Esophagus squamous epithelium (tissue), 5 donors: ENCODE measurements at regions not wholly inside any gene's neighbourhood (a gene's known extent, or its start where the extent isn't known, plus 50 kb on each side); places are given as distances from the start of the nearest gene placed in this dataset.

Experiments used
- DNase-seq: peaks from one replicate; lab custom pipeline; 2025; lab: John Stamatoyannopoulos, UW
- H3K27ac ChIP-seq, 4 donors: fragments of 200-600 bp; sonication (generic); one replicate each; pipeline ENCODE4 v1.5.1; 2016 to 2019; ENCODE audit warnings: mild to moderate bottlenecking in 1 of 4
- H3K27me3 ChIP-seq, 4 donors: fragments of 200-600 bp; sonication (generic); 1 replicate in 3 of 4; 2 replicates in 1 of 4; pipeline versions ENCODE4 v1.5.1 to v1.6.0; 2017 to 2021; ENCODE audit warnings: antibody characterized with exemption in 1 of 4
- H3K36me3 ChIP-seq, 3 donors: fragments of 200-600 bp; sonication (generic); one replicate each; pipeline ENCODE4 v1.5.1; 2016 to 2019
- H3K4me1 ChIP-seq, 3 donors: fragments of 200-600 bp; sonication (generic); one replicate each; pipeline ENCODE4 v1.5.1; 2017 to 2019
- H3K4me3 ChIP-seq, 4 donors: fragments of 200-600 bp; sonication (generic); 1 replicate in 3 of 4; 2 replicates in 1 of 4; pipeline ENCODE4 v1.5.1; 2016 to 2019; ENCODE audit warnings: mild to moderate bottlenecking in 2 of 4, moderate library complexity in 1 of 4
- H3K9me3 ChIP-seq, 3 donors: fragments of 200-600 bp; sonication (generic); one replicate each; pipeline ENCODE4 v1.5.1; 2016 to 2019
- CTCF ChIP-seq, 6 experiments: fragments of 450-650 bp in 4 of 6; fragments of 200-600 bp in 2 of 6; sonication (generic) in 2 of 6; IDR thresholded peaks; one replicate each; pipeline ENCODE4 v1.5.1; 2016 to 2019; ENCODE audit warnings: antibody characterized with exemption in 6 of 6, mild to moderate bottlenecking in 4 of 6, moderate library complexity in 4 of 6
- POLR2A ChIP-seq, 4 donors: fragments of 450-650 bp; IDR thresholded peaks; one replicate each; pipeline ENCODE4 v1.6.1; 2017; ENCODE audit warnings: antibody characterized with exemption in 4 of 4, mild to moderate bottlenecking in 4 of 4, moderate library complexity in 3 of 4
- WGBS, 2 donors: methylation state at CpG; one replicate each; pipeline ENCODE4 v1.1.5; 2018; 5-methylcytosine and 5-hydroxymethylcytosine counted together
- intact Hi-C: fragments of 100-400 bp; cut with DNase I; formaldehyde crosslinking; loops from one replicate; pipeline ENCODE4 v1.15.0; 2022
- donor health status: DM: yes; HTN: yes; CAD: no.

- H3K27me3 ChIP-seq, result no peaks in the 10 kb centered on the region
- no peak for DNase-seq
- WGBS, 2 donors, result 79 to 89% methylated on average over 2 of the region's 2 CpGs
- no peak overlapping the region for H3K27ac ChIP-seq
- no peak overlapping the region for H3K4me3 ChIP-seq
- H3K4me1 ChIP-seq, result no peaks in the 10 kb centered on the region
- H3K36me3 ChIP-seq, result no peaks in the 10 kb centered on the region
- intact Hi-C loops, result no loop called here
- no peaks in the 10 kb centered on the region for H3K9me3 ChIP-seq
- TF ChIP-seq POLR2A (IDR thresholded peaks at IDR 0.05), result no peak
- TF ChIP-seq CTCF (IDR thresholded peaks at IDR 0.05), result no peak
Measured at GRCh38 chr2:13942111-13942510, 690.4 kb upstream of the LRATD1 start.

- Histone ChIP-seq H3K36me3 (no peaks in the 10 kb centered on the region), H3K4me3 (no peak overlapping the region), H3K27ac (no peak overlapping the region), H3K9me3 (no peaks in the 10 kb centered on the region), H3K4me1 (no peaks in the 10 kb centered on the region), H3K27me3 (no peaks in the 10 kb centered on the region)
- intact Hi-C loops, result no loop called here
- 87 to 100% methylated on average over 2 of the region's 2 CpGs for WGBS, 2 donors
- no peak for DNase-seq
- TF ChIP-seq CTCF (IDR thresholded peaks at IDR 0.05), result no peak
- TF ChIP-seq POLR2A (IDR thresholded peaks at IDR 0.05), result no peak
Measured at GRCh38 chr2:13950761-13951160, 681.8 kb upstream of the LRATD1 start.

GRCh38 chr2:13968811-13969210, 663.7 kb upstream of the LRATD1 start:
- TF ChIP-seq POLR2A (IDR thresholded peaks at IDR 0.05) (no peak), CTCF (IDR thresholded peaks at IDR 0.05) (no peak)
- H3K27me3 ChIP-seq, result no peaks in the 10 kb centered on the region
- H3K36me3 ChIP-seq, result no peaks in the 10 kb centered on the region
- no peak for DNase-seq
- no peak overlapping the region for H3K4me3 ChIP-seq
- no peaks in the 10 kb centered on the region for H3K4me1 ChIP-seq
- intact Hi-C loops, result no loop called here
- no peaks in the 10 kb centered on the region for H3K9me3 ChIP-seq
- 56 to 79% methylated on average over 2 of the region's 2 CpGs for WGBS, 2 donors
- H3K27ac ChIP-seq, result no peak overlapping the region

DNA sequence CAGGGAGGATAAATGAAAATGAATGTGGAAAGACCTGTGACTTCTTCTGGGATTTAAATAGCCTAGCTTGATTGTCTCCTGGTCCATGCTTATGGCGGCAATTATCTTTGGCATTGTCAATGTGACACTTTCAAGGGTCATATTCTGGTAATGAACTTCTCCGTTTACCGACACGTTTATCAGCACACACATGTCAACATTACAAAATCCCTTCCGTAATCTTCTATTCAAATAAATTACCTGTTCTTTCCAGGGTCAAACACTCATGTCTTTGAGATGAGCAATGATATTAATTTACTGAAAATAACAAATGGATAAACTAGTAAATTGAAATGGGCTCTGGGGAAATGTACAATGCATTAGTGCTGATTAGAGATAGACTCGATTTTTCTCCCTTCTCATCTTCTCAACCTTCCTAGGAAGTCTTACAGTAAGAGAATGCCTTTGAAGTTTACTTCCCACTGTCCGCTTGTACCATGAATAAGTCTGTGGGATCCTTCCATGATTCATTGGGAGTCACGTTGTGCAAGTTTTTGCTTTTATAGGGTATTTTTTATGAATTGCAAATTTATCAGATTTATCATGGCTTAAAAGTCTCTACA, 646.3 kb upstream of the LRATD1 start:
- no peaks in the 10 kb centered on the region for H3K4me1 ChIP-seq
- TF ChIP-seq POLR2A (IDR thresholded peaks at IDR 0.05), result no peak
- no peak for TF ChIP-seq CTCF (IDR thresholded peaks at IDR 0.05)
- no peak for DNase-seq
- intact Hi-C loops, result no loop called here
- H3K9me3 ChIP-seq, result peaks cover 0 to 4% (median 0%) of the 10 kb centered on the region in 3 donors
- no peak overlapping the region for H3K4me3 ChIP-seq
- WGBS, 2 donors, result 68 to 69% methylated on average over 8 of the region's 8 CpGs
- no peak overlapping the region for H3K27ac ChIP-seq
- H3K27me3 ChIP-seq, result no peaks in the 10 kb centered on the region
- no peaks in the 10 kb centered on the region for H3K36me3 ChIP-seq

DNA sequence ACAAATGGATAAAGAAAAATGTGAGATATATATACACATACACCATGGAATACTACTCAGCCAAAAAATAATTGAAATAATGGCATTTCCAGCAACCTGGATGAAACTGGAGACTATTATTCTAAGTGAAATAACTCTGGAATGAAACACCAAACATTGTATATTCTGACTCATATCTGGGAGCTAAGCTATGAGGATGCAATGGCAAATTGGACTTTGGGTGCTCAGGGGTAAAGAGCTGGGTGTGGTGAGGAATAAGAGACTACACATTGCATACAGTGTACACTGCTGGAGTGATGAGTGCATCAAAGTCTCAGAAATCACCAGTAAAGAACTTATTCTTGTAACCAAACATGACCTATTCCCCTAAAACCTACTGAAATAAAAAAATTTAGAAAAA, 636.0 kb upstream of the LRATD1 start:
- Histone ChIP-seq H3K4me1 (no peaks in the 10 kb centered on the region), H3K36me3 (no peaks in the 10 kb centered on the region), H3K27ac (no peak overlapping the region), H3K27me3 (no peaks in the 10 kb centered on the region), H3K9me3 (no peaks in the 10 kb centered on the region), H3K4me3 (no peak overlapping the region)
- intact Hi-C loops, result no loop called here
- TF ChIP-seq CTCF (IDR thresholded peaks at IDR 0.05) (no peak), POLR2A (IDR thresholded peaks at IDR 0.05) (no peak)
- DNase-seq, result no peak
